Tibial artery (tissue), 4 donors: ENCODE measurements at regions not wholly inside any gene's neighbourhood (a gene's known extent, or its start where the extent isn't known, plus 50 kb on each side); places are given as distances from the start of the nearest gene placed in this dataset.

Experiments used
- DNase-seq, 2 donors: peaks; one replicate each; pipeline ENCODE4 v3.0.0-alpha.2; 2019
- H3K27ac ChIP-seq, 2 donors: fragments of 200-600 bp; sonication (generic) in 1 of 2; 1 replicate in 1 of 2; 2 replicates in 1 of 2; pipeline ENCODE4 v1.5.1; 2018 to 2019; ENCODE audit warnings: mild to moderate bottlenecking in 1 of 2
- H3K27me3 ChIP-seq, 2 donors: fragments of 200-600 bp; sonication (generic) in 1 of 2; one replicate each; pipeline versions ENCODE4 v1.5.1 to v1.6.0; 2016 to 2019
- H3K36me3 ChIP-seq, 3 donors: fragments of 200-600 bp; sonication (generic) in 2 of 3; one replicate each; pipeline ENCODE4 v1.5.1; 2016 to 2019; ENCODE audit warnings: mild to moderate bottlenecking in 2 of 3
- H3K4me1 ChIP-seq, 4 donors: fragments of 200-600 bp; sonication (generic) in 2 of 4; 1 replicate in 3 of 4; 2 replicates in 1 of 4; pipeline ENCODE4 v1.5.1; 2016 to 2019
- H3K4me3 ChIP-seq, 2 donors: fragments of 200-600 bp; sonication (generic) in 1 of 2; 1 replicate in 1 of 2; 2 replicates in 1 of 2; pipeline ENCODE4 v1.5.1; 2018 to 2019; ENCODE audit warnings: mild to moderate bottlenecking in 2 of 2
- H3K9me3 ChIP-seq, 3 donors: fragments of 200-600 bp; sonication (generic) in 1 of 3; one replicate each; pipeline ENCODE4 v1.5.1; 2016 to 2019
- CTCF ChIP-seq, 2 experiments: fragments of 200-600 bp in 1 of 2; fragments of 450-650 bp in 1 of 2; IDR thresholded peaks; one replicate each; pipeline ENCODE4 v1.5.1; 2017 to 2019; ENCODE audit warnings: antibody characterized with exemption in 2 of 2, mild to moderate bottlenecking in 1 of 2, moderate library complexity in 1 of 2
- intact Hi-C: fragments of 100-400 bp; cut with DNase I; formaldehyde crosslinking; loops from one replicate; pipeline ENCODE4 v1.15.0; 2023; ENCODE audit warnings: low total_unique reads

- Histone ChIP-seq H3K4me1 (peaks cover 0 to 22% (median 16%) of the 10 kb centered on the region in 4 donors), H3K27ac (no peak overlapping the region), H3K4me3 (no peak overlapping the region), H3K9me3 (no peaks in the 10 kb centered on the region), H3K36me3 (no peaks in the 10 kb centered on the region), H3K27me3 (peaks cover 0 to 72% of the 10 kb centered on the region in 2 donors)
- no peak for TF ChIP-seq CTCF (IDR thresholded peaks at IDR 0.05)
- intact Hi-C loops, result no loop called here
- no peak for DNase-seq
Measured at GRCh38 chr20:62578294-62578897, 63.9 kb upstream of the SLCO4A1 start.

- Histone ChIP-seq H3K4me3 (no peak overlapping the region), H3K27ac (no peak overlapping the region), H3K9me3 (no peaks in the 10 kb centered on the region), H3K4me1 (peaks cover 0 to 24% (median 16%) of the 10 kb centered on the region in 4 donors), H3K27me3 (peaks cover 0 to 72% of the 10 kb centered on the region in 2 donors), H3K36me3 (no peaks in the 10 kb centered on the region)
- intact Hi-C loops, result no loop called here
- TF ChIP-seq CTCF (IDR thresholded peaks at IDR 0.05), result no peak
- no peak for DNase-seq
Measured at GRCh38 chr20:62580052-62580451, 62.3 kb upstream of the SLCO4A1 start.

- intact Hi-C loops, result no loop called here
- Histone ChIP-seq H3K4me1 (peaks cover 0 to 24% (median 16%) of the 10 kb centered on the region in 4 donors), H3K27ac (no peak overlapping the region), H3K9me3 (no peaks in the 10 kb centered on the region), H3K27me3 (peaks cover 0 to 70% of the 10 kb centered on the region in 2 donors), H3K4me3 (no peak overlapping the region), H3K36me3 (no peaks in the 10 kb centered on the region)
- TF ChIP-seq CTCF (IDR thresholded peaks at IDR 0.05), result no peak
- no peak for DNase-seq
Measured at GRCh38 chr20:62580733-62581132, 61.6 kb upstream of the SLCO4A1 start.

GRCh38 chr20:62581308-62581707 lies 61.0 kb upstream of the SLCO4A1 start:
- peaks cover 0 to 70% of the 10 kb centered on the region in 2 donors for H3K27me3 ChIP-seq
- no peaks in the 10 kb centered on the region for H3K9me3 ChIP-seq

GRCh38 chr20:62581806-62582205 lies 60.5 kb upstream of the SLCO4A1 start:
- H3K27ac ChIP-seq, result no peak overlapping the region
- H3K4me1 ChIP-seq, result peaks cover 0 to 24% (median 16%) of the 10 kb centered on the region in 4 donors
- no peaks in the 10 kb centered on the region for H3K36me3 ChIP-seq
- no peak overlapping the region for H3K4me3 ChIP-seq
- H3K9me3 ChIP-seq, result no peaks in the 10 kb centered on the region
- intact Hi-C loops, result no loop called here
- no peak for DNase-seq
- TF ChIP-seq CTCF (IDR thresholded peaks at IDR 0.05), result no peak
- peaks cover 0 to 70% of the 10 kb centered on the region in 2 donors for H3K27me3 ChIP-seq

More at GRCh38 chr20:62581308-62581707, 61.0 kb upstream of the SLCO4A1 start:
- no peaks in the 10 kb centered on the region for H3K36me3 ChIP-seq
- no peak overlapping the region for H3K4me3 ChIP-seq
- DNase-seq, result no peak
- H3K27ac ChIP-seq, result no peak overlapping the region
- H3K4me1 ChIP-seq, result peaks cover 0 to 24% (median 16%) of the 10 kb centered on the region in 4 donors
- TF ChIP-seq CTCF (IDR thresholded peaks at IDR 0.05), result no peak
- intact Hi-C loops, result no loop called here
